SJCRH30 (cell line): ENCODE measurements at regions not wholly inside any gene's neighbourhood (a gene's known extent, or its start where the extent isn't known, plus 50 kb on each side); places are given as distances from the start of the nearest gene placed in this dataset.

Experiments used
- DNase-seq, 2 experiments: peaks; one replicate each; pipeline ENCODE4 v3.0.0-alpha.2; 2015 to 2020
- H3K27ac ChIP-seq: fragments of 250-450 bp; sonication (Bioruptor Pico); 2 replicates; pipeline ENCODE4 v1.5.1; 2020; ENCODE audit warnings: mild to moderate bottlenecking, moderate library complexity
- H3K27me3 ChIP-seq: fragments of 250-450 bp; sonication (Bioruptor Pico); 2 replicates; pipeline ENCODE4 v1.5.1; 2020; ENCODE audit warnings: mild to moderate bottlenecking, moderate library complexity
- H3K36me3 ChIP-seq: fragments of 250-450 bp; sonication (Bioruptor Pico); 2 replicates; pipeline ENCODE4 v1.5.1; 2020; ENCODE audit warnings: mild to moderate bottlenecking, moderate library complexity
- H3K4me1 ChIP-seq: fragments of 250-450 bp; sonication (Bioruptor Pico); 2 replicates; pipeline ENCODE4 v1.5.1; 2020; ENCODE audit warnings: mild to moderate bottlenecking, moderate library complexity
- H3K4me3 ChIP-seq: fragments of 250-450 bp; sonication (Bioruptor Pico); 2 replicates; pipeline ENCODE4 v1.5.1; 2020; ENCODE audit warnings: mild to moderate bottlenecking, moderate library complexity
- H3K9me3 ChIP-seq: fragments of 250-450 bp; sonication (Bioruptor Pico); replicated peaks from 2 replicates; pipeline ENCODE4 v1.5.1; 2020; ENCODE audit warnings: mild to moderate bottlenecking, moderate library complexity

GRCh38 chr7:115078851-115079250 is 157.0 kb downstream of the MDFIC start:
- Histone ChIP-seq H3K9me3 (no peaks in the 10 kb centered on the region), H3K27me3 (no peaks in the 10 kb centered on the region), H3K27ac (no peak overlapping the region), H3K4me1 (no peaks in the 10 kb centered on the region), H3K4me3 (no peak overlapping the region), H3K36me3 (no peaks in the 10 kb centered on the region)
- DNase-seq: no peak

DNA sequence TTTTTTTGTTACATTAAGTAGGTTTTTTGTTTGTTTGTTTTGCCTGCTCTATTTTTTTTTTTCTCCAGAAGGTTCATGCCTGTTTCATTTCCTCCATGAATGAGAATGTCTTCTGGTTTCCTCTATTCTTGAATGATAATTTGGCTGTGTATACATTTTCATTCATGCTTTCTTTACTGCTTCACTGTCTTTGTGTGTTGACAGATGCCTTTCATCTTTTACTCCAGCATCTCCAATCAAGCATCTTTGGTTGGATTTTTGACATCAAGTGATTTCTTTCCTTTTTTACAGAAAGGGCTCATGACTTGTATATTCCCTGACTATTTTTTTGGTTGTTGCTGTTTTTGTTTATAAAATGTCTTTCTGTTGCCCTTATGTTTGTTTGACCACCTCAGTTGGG is 156.5 kb downstream of the MDFIC start:
- H3K27me3 ChIP-seq: no peaks in the 10 kb centered on the region
- no peak overlapping the region for H3K4me3 ChIP-seq
- H3K4me1 ChIP-seq: no peaks in the 10 kb centered on the region
- H3K36me3 ChIP-seq: no peaks in the 10 kb centered on the region
- DNase-seq: no peak
- H3K9me3 ChIP-seq: no peaks in the 10 kb centered on the region
- no peak overlapping the region for H3K27ac ChIP-seq

GRCh38 chr7:115070311-115070710 is 148.4 kb downstream of the MDFIC start:
- peaks cover 6% of the 10 kb centered on the region for H3K9me3 ChIP-seq
- DNase-seq: no peak
- H3K4me1 ChIP-seq: peaks cover 17% of the 10 kb centered on the region
- no peak overlapping the region for H3K4me3 ChIP-seq
- H3K27me3 ChIP-seq: no peaks in the 10 kb centered on the region
- no peak overlapping the region for H3K27ac ChIP-seq
- H3K36me3 ChIP-seq: no peaks in the 10 kb centered on the region
